ENCODE measurements at regions not wholly inside any gene's neighbourhood (a gene's known extent, or its start where the extent isn't known, plus 50 kb on each side); places are given as distances from the start of the nearest gene placed in this dataset.
"Not testable (repeated sequence)": the region's sequence is repeated elsewhere in the genome, so short reads cannot be mapped to it uniquely, and the experiment has no call there.

GRCh38 chr5:138667782-138668331, 85.4 kb upstream of the CTNNA1 start:
- intact Hi-C loops (cut with DNase I); DNase-seq (ENCODE audit: low spot score): not testable (repeated sequence)

GRCh38 chr5:138666226-138666742, 86.9 kb upstream of the CTNNA1 start:
- no peak for DNase-seq (ENCODE audit: low spot score)
- intact Hi-C loops (cut with DNase I): no loop called here

- no peak for DNase-seq (ENCODE audit: low spot score)
- intact Hi-C loops (cut with DNase I): no loop called here
These were observed 88.0 kb upstream of the CTNNA1 start for GRCh38 chr5:138665261-138665660.

- intact Hi-C loops (cut with DNase I): no loop called here
- no peak for DNase-seq (ENCODE audit: low spot score)
These were observed 88.8 kb upstream of the CTNNA1 start for GRCh38 chr5:138664276-138664943.

- no peak for DNase-seq (ENCODE audit: low spot score)
- intact Hi-C loops (cut with DNase I): no loop called here
These were observed 88.4 kb upstream of the HSPA9 start for GRCh38 chr5:138663561-138663960.

- intact Hi-C loops (cut with DNase I): no loop called here
- DNase-seq (ENCODE audit: low spot score): no peak
These were observed 87.8 kb upstream of the HSPA9 start for GRCh38 chr5:138663009-138663408.

GRCh38 chr5:138662599-138662998, 87.4 kb upstream of the HSPA9 start:
- no peak for DNase-seq (ENCODE audit: low spot score)
- intact Hi-C loops (cut with DNase I): no loop called here

- intact Hi-C loops (cut with DNase I): no loop called here
- DNase-seq (ENCODE audit: low spot score): no peak
These were observed 86.8 kb upstream of the HSPA9 start for GRCh38 chr5:138661991-138662434.

- peak; percentile 56 for DNase-seq (ENCODE audit: low spot score)
- intact Hi-C loops (cut with DNase I): no loop called here
These were observed 86.2 kb upstream of the HSPA9 start for GRCh38 chr5:138661291-138661960.

GRCh38 chr5:138660051-138660572, 84.9 kb upstream of the HSPA9 start:
- peak; percentile 20 for DNase-seq (ENCODE audit: low spot score)

GRCh38 chr5:138659561-138659960, 84.4 kb upstream of the HSPA9 start:
- intact Hi-C loops (cut with DNase I): no loop called here

More at GRCh38 chr5:138660051-138660572, 84.9 kb upstream of the HSPA9 start:
- intact Hi-C loops (cut with DNase I): no loop called here

GRCh38 chr5:138659121-138659520, 83.9 kb upstream of the HSPA9 start:
- intact Hi-C loops (cut with DNase I): no loop called here
- DNase-seq (ENCODE audit: low spot score): peak; percentile 56

More at GRCh38 chr5:138659561-138659960, 84.4 kb upstream of the HSPA9 start:
- peak; percentile 24 for DNase-seq (ENCODE audit: low spot score)

- DNase-seq (ENCODE audit: low spot score): peak; percentile 29
- intact Hi-C loops (cut with DNase I): no loop called here
These were observed 83.5 kb upstream of the HSPA9 start for GRCh38 chr5:138658676-138659075.

GRCh38 chr5:138657360-138657759, 82.2 kb upstream of the HSPA9 start:
- intact Hi-C loops (cut with DNase I): no loop called here
- DNase-seq (ENCODE audit: low spot score): peak; percentile 77

- intact Hi-C loops (cut with DNase I): no loop called here
- DNase-seq (ENCODE audit: low spot score): peak; percentile 58
These were observed 81.7 kb upstream of the HSPA9 start for GRCh38 chr5:138656916-138657315.

- no peak for DNase-seq (ENCODE audit: low spot score)
- intact Hi-C loops (cut with DNase I): no loop called here
These were observed 80.5 kb upstream of the HSPA9 start for GRCh38 chr5:138655530-138656190.

GRCh38 chr5:138654281-138654867, 79.2 kb upstream of the HSPA9 start:
- intact Hi-C loops (cut with DNase I): no loop called here

GRCh38 chr5:138653502-138653901, 78.3 kb upstream of the HSPA9 start:
- DNase-seq (ENCODE audit: low spot score): no peak
- intact Hi-C loops (cut with DNase I): no loop called here

More at GRCh38 chr5:138654281-138654867, 79.2 kb upstream of the HSPA9 start:
- DNase-seq (ENCODE audit: low spot score): no peak

GRCh38 chr5:138651767-138652117, 76.5 kb upstream of the HSPA9 start:
- DNase-seq (ENCODE audit: low spot score): no peak
- intact Hi-C loops (cut with DNase I): no loop called here
